NB4 (cell line): ENCODE measurements at regions not wholly inside any gene's neighbourhood (a gene's known extent, or its start where the extent isn't known, plus 50 kb on each side); places are given as distances from the start of the nearest gene placed in this dataset.

Experiments used
- MYC ChIP-seq: IDR thresholded peaks from 2 replicates; pipeline ENCODE4 v1.6.1; 2011; ENCODE audit warnings: low read depth, low read length
- TF ChIP-seq, protein P1 (sequence below): IDR thresholded peaks from one replicate; pipeline ENCODE4 v1.5.1; 2012; ENCODE audit warnings: low read depth, low read length

DNA sequence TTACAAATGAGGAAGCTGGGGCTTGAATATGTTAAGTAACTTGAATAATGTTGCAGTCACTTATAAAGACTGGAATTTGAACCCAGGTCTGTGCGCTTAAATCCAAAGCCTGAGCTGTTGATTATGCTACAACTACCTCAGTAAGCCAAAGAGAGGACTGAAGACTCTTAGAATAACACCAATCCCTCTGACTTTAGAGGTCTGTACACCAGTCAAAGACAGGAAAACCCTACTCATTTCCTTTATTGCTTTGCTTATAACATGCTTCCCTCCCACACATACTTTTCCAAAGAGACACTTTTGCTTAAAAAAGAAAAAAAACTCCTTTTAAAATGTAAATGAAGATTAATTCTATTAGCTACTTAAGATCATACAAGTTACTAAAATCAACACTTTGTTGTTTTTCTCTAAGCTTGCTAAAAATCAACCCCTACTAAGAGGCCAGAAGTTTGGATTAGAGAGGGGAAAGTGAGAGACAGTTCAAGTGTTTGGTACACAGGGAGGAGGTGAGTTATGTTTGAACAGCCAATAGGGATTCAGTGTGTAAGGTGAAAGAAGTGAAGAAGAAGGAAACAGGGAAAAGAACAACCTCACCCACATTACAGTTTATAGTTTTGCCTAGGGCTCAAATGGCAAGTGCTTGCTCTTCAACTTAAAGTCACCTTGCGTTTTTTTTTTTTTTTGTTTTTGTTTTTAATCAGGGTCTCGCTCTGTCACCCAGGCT is 74.8 kb downstream of the MDH2 start:
- TF ChIP-seq, protein P1, sequence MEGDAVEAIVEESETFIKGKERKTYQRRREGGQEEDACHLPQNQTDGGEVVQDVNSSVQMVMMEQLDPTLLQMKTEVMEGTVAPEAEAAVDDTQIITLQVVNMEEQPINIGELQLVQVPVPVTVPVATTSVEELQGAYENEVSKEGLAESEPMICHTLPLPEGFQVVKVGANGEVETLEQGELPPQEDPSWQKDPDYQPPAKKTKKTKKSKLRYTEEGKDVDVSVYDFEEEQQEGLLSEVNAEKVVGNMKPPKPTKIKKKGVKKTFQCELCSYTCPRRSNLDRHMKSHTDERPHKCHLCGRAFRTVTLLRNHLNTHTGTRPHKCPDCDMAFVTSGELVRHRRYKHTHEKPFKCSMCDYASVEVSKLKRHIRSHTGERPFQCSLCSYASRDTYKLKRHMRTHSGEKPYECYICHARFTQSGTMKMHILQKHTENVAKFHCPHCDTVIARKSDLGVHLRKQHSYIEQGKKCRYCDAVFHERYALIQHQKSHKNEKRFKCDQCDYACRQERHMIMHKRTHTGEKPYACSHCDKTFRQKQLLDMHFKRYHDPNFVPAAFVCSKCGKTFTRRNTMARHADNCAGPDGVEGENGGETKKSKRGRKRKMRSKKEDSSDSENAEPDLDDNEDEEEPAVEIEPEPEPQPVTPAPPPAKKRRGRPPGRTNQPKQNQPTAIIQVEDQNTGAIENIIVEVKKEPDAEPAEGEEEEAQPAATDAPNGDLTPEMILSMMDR, result no peak
- TF ChIP-seq MYC, result no peak
